GM10266 (cell line): ENCODE measurements at regions not wholly inside any gene's neighbourhood (a gene's known extent, or its start where the extent isn't known, plus 50 kb on each side); places are given as distances from the start of the nearest gene placed in this dataset.

Experiments used
- DNase-seq: peaks from one replicate; pipeline ENCODE4 v3.0.0; 2012; ENCODE audit errors: extremely low spot score
- TF ChIP-seq, protein P1 (sequence below): IDR thresholded peaks from 2 replicates; pipeline ENCODE4 v1.5.1; 2012; ENCODE audit warnings: mild to moderate bottlenecking, low read depth; ENCODE audit not compliant: control insufficient read depth, insufficient read depth; ENCODE audit errors: missing control alignments

DNA sequence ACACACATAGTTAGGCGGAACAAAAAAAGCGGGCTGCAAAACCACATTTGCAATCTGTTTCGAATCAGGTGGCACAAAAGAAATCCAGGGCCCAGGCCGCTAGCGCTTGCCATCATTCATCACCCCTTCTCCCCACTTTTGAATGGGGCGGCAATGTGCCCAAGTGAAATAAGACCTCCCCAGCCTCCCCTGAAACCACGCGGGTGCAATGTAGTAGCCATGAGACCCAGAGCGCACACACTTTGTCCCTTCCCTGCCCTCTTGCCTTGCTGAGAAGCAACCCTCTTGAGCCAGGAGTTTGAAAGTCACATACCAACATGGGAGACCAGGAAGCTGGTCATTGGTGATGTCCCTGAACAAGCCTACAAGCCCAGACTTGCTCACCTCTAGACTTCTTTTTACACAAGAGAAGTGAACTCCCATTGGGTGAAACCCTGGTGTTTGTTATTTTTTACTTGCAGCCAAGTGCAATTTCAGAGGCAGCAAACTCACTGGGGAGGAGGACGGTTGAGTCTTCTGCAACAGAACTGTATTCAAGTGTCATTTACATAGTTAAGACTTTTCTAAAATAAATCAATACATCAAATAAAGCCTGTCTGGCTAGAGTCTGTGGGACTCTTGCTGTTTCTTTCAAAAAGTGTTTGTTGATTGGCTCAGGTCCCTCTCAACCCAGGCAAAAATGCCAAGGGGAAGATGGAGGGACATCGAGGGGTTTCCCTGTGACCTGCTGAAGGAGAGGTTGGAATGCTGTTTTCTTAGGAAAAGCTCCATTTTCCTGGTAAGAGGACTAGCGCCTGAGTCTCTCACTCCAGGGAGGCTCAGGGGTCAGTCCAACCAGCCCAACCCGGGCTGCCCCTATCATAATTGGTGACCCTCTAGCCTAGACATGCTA, 138.1 kb upstream of the PTPN1 start:
- DNase-seq: no peak
- TF ChIP-seq, protein P1, sequence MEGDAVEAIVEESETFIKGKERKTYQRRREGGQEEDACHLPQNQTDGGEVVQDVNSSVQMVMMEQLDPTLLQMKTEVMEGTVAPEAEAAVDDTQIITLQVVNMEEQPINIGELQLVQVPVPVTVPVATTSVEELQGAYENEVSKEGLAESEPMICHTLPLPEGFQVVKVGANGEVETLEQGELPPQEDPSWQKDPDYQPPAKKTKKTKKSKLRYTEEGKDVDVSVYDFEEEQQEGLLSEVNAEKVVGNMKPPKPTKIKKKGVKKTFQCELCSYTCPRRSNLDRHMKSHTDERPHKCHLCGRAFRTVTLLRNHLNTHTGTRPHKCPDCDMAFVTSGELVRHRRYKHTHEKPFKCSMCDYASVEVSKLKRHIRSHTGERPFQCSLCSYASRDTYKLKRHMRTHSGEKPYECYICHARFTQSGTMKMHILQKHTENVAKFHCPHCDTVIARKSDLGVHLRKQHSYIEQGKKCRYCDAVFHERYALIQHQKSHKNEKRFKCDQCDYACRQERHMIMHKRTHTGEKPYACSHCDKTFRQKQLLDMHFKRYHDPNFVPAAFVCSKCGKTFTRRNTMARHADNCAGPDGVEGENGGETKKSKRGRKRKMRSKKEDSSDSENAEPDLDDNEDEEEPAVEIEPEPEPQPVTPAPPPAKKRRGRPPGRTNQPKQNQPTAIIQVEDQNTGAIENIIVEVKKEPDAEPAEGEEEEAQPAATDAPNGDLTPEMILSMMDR: no peak

DNA sequence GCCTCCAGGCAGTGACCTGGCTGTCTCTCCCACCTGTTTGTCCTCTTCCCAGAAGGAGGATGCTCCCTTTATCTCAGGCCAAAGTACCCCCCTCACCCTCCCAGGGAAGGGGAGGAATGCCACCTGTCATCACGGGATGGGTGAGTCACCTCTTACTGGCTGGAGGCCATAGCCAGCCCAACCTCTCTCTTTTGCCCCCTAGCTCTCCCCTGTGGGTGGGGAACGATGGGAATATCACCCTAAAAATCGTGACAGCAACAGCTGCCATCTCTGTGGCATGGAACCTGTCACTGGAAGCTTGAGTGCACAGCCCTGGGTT, 137.5 kb upstream of the PTPN1 start:
- TF ChIP-seq, protein P1: no peak
- DNase-seq: no peak

DNA sequence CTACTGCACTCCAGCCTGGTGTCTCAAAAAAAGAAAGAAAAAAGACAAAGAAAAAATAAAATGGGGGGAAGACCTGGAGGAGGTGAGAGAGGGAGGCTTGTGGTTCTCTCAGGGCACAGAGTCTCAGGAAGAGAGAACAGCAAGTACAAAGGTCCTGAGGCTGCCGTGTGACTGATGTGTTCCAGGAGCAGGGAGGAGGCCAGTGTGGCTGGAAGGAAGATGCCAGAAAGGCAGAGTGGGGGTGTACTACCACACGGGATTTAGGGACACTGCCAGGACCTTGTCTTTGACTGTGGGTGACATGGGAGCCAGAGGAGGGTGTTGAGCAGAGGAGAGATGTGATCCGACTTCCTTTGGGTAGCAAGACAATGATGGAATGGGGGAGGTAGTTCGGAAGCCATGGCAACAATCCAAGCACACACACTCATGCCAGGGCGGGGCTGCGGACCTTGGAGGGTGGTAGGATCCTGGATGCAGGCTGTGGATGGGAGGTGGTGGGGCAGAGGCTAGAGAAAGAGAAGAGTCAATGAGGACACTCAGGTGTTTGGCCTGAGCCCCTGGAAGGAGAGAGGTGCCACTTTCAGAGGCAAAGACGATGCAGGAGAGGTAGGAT, 136.4 kb upstream of the PTPN1 start:
- TF ChIP-seq, protein P1: no peak
- no peak for DNase-seq

- DNase-seq: no peak
- TF ChIP-seq, protein P1: no peak
These were observed 135.6 kb upstream of the PTPN1 start for GRCh38 chr20:50374541-50375078.

GRCh38 chr20:50376179-50376887, 133.8 kb upstream of the PTPN1 start:
- no peak for DNase-seq
- TF ChIP-seq, protein P1: no peak

DNA sequence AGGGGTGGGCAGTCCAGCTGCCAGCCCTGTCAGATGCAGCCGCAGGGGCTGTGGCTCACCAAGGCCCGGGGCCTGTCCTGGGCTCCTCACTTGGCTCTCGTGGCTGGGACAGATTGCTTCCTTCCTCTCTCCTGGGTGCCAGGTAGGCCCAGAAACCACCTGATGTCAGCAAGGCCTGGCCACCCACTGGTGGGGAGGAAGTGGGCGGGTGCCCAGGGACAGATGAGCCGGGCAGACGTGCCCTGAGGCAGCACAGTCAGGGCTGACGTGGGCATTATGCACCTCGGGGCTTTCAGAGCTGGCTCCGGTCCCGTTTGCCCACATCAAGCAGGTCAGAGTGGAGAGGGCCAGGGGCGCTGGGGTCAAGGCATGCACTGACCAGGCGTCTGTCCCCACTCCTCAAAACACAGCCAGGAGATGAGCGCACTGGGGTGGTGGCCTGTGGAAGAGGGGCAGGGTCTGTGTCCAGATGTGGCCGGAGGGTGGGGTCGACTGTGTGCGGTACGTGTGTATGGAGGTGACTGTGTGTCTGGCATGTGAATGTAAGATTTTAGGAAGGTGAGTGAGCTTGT, 133.2 kb upstream of the PTPN1 start:
- no peak for DNase-seq
- TF ChIP-seq, protein P1: no peak
